HCT116 (cell line): ENCODE measurements at regions not wholly inside any gene's neighbourhood (a gene's known extent, or its start where the extent isn't known, plus 50 kb on each side); places are given as distances from the start of the nearest gene placed in this dataset.
A peak's percentile ranks its signal among the peaks of the same experiment; 100 is the strongest.

Source experiments
- ATAC-seq: fragments of 200-7000 bp; cut with Tn5 transposase; 2 replicates; pipeline ENCODE4 v1.9.1; 2020; ENCODE audit warnings: mild to moderate bottlenecking, moderate library complexity
- BruUV-seq: library from RNA; stranded (reverse); fragments of 400-500 nt; replicated peaks from 2 replicates; lab custom pipeline; 2021; lab: Mats Ljungman, UMichigan
- CTCF ChIA-PET: fragments of 300-600 bp; sonication (Branson Sonifier 250); formaldehyde crosslinking; loops from one replicate; lab custom pipeline; 2021; ENCODE audit warnings: antibody characterized with exemption; lab: Charles Lee
- POLR2A ChIA-PET: fragments of 300-600, 350-600 bp; sonication (Branson Sonifier 250); formaldehyde crosslinking; loops from one replicate; lab custom pipeline; 2021; ENCODE audit warnings: antibody characterized with exemption; lab: Charles Lee
- RAD21 ChIA-PET, 2 experiments: fragments of 300-600 bp; sonication (Branson Sonifier 250); formaldehyde crosslinking; loops; one replicate each; lab custom pipeline; 2023; ENCODE audit warnings: low total read pairs in 2 of 2; ENCODE audit not compliant: uncharacterized antibody in 2 of 2, unreplicated experiment in 2 of 2, low non-redundant PET in 1 of 2; lab: Charles Lee
- DNase-seq: peaks from one replicate; pipeline ENCODE4 v3.0.0-alpha.2; 2010; ENCODE audit warnings: low read depth, low spot score
- H2AFZ ChIP-seq: fragments of 200-600 bp; shearing (Covaris generic), sonication (generic); 2 replicates; pipeline ENCODE4 v1.6.1; 2017; ENCODE audit warnings: low read depth, mixed run types, mixed read lengths, antibody characterized with exemption, low read length; ENCODE audit not compliant: poor library complexity, severe bottlenecking
- H3K27ac ChIP-seq: 2 replicates; pipeline ENCODE4 v1.5.1; 2012; ENCODE audit warnings: low read depth, low read length
- H3K27me3 ChIP-seq: fragments of 200-600 bp; sonication (generic); 2 replicates; pipeline ENCODE4 v1.6.1; 2016; ENCODE audit warnings: mixed run types, low read length, mixed read lengths; ENCODE audit not compliant: insufficient read depth
- H3K36me3 ChIP-seq, 2 experiments: fragments of 200-500 bp in 1 of 2; fragments of 200-600 bp in 1 of 2; sonication (Bioruptor generic) in 1 of 2; sonication (generic) in 1 of 2; 2 replicates each; pipeline versions ENCODE4 v1.5.1 to v1.6.1; 2014 to 2016; ENCODE audit warnings: low read length in 2 of 2, inconsistent platforms in 1 of 2, mixed read lengths in 1 of 2, mixed run types in 1 of 2; ENCODE audit not compliant: insufficient read depth in 2 of 2, control insufficient read depth in 1 of 2
- H3K4me1 ChIP-seq, 2 experiments: fragments of 200-600 bp in 1 of 2; sonication (generic) in 1 of 2; 2 replicates each; pipeline versions ENCODE4 v1.5.1 to v1.6.1; 2012 to 2017; ENCODE audit warnings: low read length in 2 of 2, inconsistent platforms in 1 of 2, mild to moderate bottlenecking in 1 of 2, mixed read lengths in 1 of 2, mixed run types in 1 of 2, moderate library complexity in 1 of 2; ENCODE audit not compliant: insufficient read depth in 2 of 2, control insufficient read depth in 1 of 2
- H3K4me2 ChIP-seq: fragments of 200-600 bp; sonication (generic); 2 replicates; pipeline ENCODE4 v1.6.1; 2017; ENCODE audit warnings: mixed run types, low read length, mixed read lengths
- H3K4me3 ChIP-seq, 2 experiments: fragments of 200-600 bp in 1 of 2; sonication (generic) in 1 of 2; replicated peaks in 1 of 2; 2 replicates each; pipeline ENCODE4 v1.5.1; 2011 to 2016; ENCODE audit warnings: low read length in 2 of 2, control low read depth in 1 of 2, low read depth in 1 of 2, mild to moderate bottlenecking in 1 of 2, mixed read lengths in 1 of 2, mixed run types in 1 of 2
- H3K79me2 ChIP-seq: fragments of 200-600 bp; sonication (generic); 2 replicates; pipeline ENCODE4 v1.6.1; 2017; ENCODE audit warnings: mild to moderate bottlenecking, mixed run types, low read length, moderate library complexity, mixed read lengths; ENCODE audit not compliant: insufficient read depth
- H3K9ac ChIP-seq: fragments of 200-600 bp; sonication (generic); 2 replicates; pipeline ENCODE4 v1.6.1; 2016; ENCODE audit warnings: low read length, mixed read lengths
- H3K9me2 ChIP-seq: fragments of 200-600 bp; sonication (generic), shearing (Covaris generic); 2 replicates; pipeline ENCODE4 v1.6.1; 2017; ENCODE audit warnings: mixed run types, mild to moderate bottlenecking, moderate library complexity; ENCODE audit not compliant: insufficient read depth
- H3K9me3 ChIP-seq, 2 experiments: fragments of 200-500 bp in 1 of 2; fragments of 200-600 bp in 1 of 2; sonication (Bioruptor generic) in 1 of 2; sonication (generic) in 1 of 2; 2 replicates each; pipeline ENCODE4 v1.6.1; 2014 to 2017; ENCODE audit warnings: low read length in 2 of 2, mixed read lengths in 2 of 2, inconsistent platforms in 1 of 2, low read depth in 1 of 2, mild to moderate bottlenecking in 1 of 2, mixed run types in 1 of 2, moderate library complexity in 1 of 2; ENCODE audit not compliant: control insufficient read depth in 1 of 2, insufficient read depth in 1 of 2
- H4K20me1 ChIP-seq: fragments of 200-600 bp; sonication (generic), shearing (Covaris generic); 2 replicates; pipeline ENCODE4 v1.6.1; 2017; ENCODE audit warnings: mixed run types, mild to moderate bottlenecking, moderate library complexity; ENCODE audit not compliant: insufficient read depth
- CBX3 ChIP-seq: IDR thresholded peaks from 2 replicates; pipeline ENCODE4 v1.6.1; 2012; ENCODE audit warnings: low read depth
- CEBPB ChIP-seq: IDR thresholded peaks from 2 replicates; pipeline ENCODE4 v1.6.1; 2012; ENCODE audit warnings: low read depth
- EGR1 ChIP-seq: IDR thresholded peaks from 2 replicates; pipeline ENCODE4 v1.6.1; 2012; ENCODE audit warnings: low read depth
- ELF1 ChIP-seq: IDR thresholded peaks from 2 replicates; pipeline ENCODE4 v1.6.1; 2012; ENCODE audit warnings: low read depth, borderline replicate concordance
- EZH2 ChIP-seq: fragments of 200-600 bp; sonication (generic); IDR thresholded peaks from 2 replicates; pipeline ENCODE4 v1.6.1; 2017; ENCODE audit warnings: antibody characterized with exemption, mixed run types
- EZH2phosphoT487 ChIP-seq: fragments of 200-600 bp; IDR thresholded peaks from 2 replicates; pipeline ENCODE4 v1.6.1; 2018; ENCODE audit warnings: antibody characterized with exemption, borderline replicate concordance
- JUND ChIP-seq: IDR thresholded peaks from 2 replicates; pipeline ENCODE4 v1.6.1; 2012
- POLR2AphosphoS5 ChIP-seq: IDR thresholded peaks from 2 replicates; pipeline ENCODE4 v1.6.1; 2011; ENCODE audit warnings: mild to moderate bottlenecking, low read depth, low read length, moderate library complexity
- RAD21 ChIP-seq: IDR thresholded peaks from 2 replicates; pipeline ENCODE4 v1.6.1; 2012; ENCODE audit warnings: low read depth, mild to moderate bottlenecking
- SIN3A ChIP-seq: IDR thresholded peaks from 2 replicates; pipeline ENCODE4 v1.6.1; 2012; ENCODE audit warnings: low read depth
- SP1 ChIP-seq: IDR thresholded peaks from 2 replicates; pipeline ENCODE4 v1.6.1; 2012; ENCODE audit warnings: low read depth
- TCF7L2 ChIP-seq: IDR thresholded peaks from 2 replicates; pipeline ENCODE4 v1.7.0; 2011; ENCODE audit warnings: borderline replicate concordance, inconsistent platforms; ENCODE audit not compliant: insufficient read depth, insufficient read length; ENCODE audit errors: extremely low read depth
- YY1 ChIP-seq: IDR thresholded peaks from 2 replicates; pipeline ENCODE4 v1.6.1; 2011; ENCODE audit warnings: low read length, low read depth, moderate library complexity, mild to moderate bottlenecking; ENCODE audit not compliant: insufficient replicate concordance; ENCODE audit errors: extremely low read depth
- ZFX ChIP-seq: fragments of 450-650 bp; IDR thresholded peaks from 2 replicates; pipeline ENCODE4 v1.6.1; 2017
- intact Hi-C: fragments of 100-400 bp; cut with micrococcal nuclease; formaldehyde crosslinking; loops from 2 replicates; pipeline ENCODE4 v1.10.0; 2022
- TF ChIP-seq, protein P1 (sequence below): IDR thresholded peaks from 2 replicates; pipeline ENCODE4 v1.6.1; 2012
- TF ChIP-seq, protein P2 (sequence below): IDR thresholded peaks from 2 replicates; pipeline ENCODE4 v1.6.1; 2011; ENCODE audit warnings: mild to moderate bottlenecking, low read length, moderate library complexity; ENCODE audit not compliant: insufficient replicate concordance; ENCODE audit errors: extremely low read depth

DNA sequence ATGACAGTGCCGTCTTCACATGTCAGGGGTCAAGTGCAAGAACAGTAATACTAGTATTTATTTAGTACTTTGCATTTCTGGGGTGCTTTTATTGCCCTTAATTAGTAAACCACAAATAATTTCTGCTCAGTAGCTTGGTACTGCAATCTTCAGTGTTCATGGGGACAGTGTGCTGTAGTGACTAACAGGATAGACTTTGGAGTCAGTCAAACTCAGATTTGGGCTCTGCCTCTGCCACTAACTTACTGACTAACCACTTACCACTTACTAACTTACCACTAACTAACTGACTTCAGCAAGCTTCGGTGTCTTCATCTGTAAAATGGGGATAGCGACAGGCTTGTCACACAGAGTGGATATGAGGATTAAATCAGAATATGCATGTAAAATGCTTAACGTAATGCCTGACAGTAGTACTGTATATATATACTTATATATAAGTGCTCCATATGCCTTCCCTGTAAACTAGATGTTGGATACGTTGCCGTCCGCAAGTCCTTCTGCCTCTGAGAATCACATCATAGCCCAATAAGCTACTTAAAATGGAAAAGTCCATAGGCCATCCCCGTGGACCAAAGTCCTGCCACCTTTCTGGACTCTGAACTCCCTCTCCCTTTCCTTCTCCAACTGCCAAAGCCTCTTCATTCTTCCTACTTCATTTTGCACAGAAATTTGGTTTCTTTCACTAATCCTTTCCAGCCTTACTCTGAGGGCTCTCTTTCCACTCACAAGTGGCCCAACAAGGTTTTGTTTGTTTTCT lies 158.1 kb downstream of the ZIC5 start:
- Histone ChIP-seq H3K4me2 (no peak overlapping the region), H3K4me1 (peaks cover 0 to 9% of the 10 kb centered on the region in 2 experiments; a peak in 2 of 4 replicates), H3K9me2 (no peaks in the 10 kb centered on the region), H3K36me3 (no peaks in the 10 kb centered on the region), H3K9ac (no peak overlapping the region), H3K27ac (no peak overlapping the region), H2AFZ (no peak overlapping the region), H4K20me1 (no peaks in the 10 kb centered on the region), H3K27me3 (no peaks in the 10 kb centered on the region), H3K9me3 (no peaks in the 10 kb centered on the region), H3K4me3 (no peak overlapping the region), H3K79me2 (no peaks in the 10 kb centered on the region)
- ChIA-PET CTCF (no interaction called here), POLR2A (no interaction called here), RAD21 (no interaction called here)
- intact Hi-C loops = no loop called here
- ATAC-seq (no peak), DNase-seq (no peak)
- no TSS peak for BruUV-seq
- TF ChIP-seq, protein P1, sequence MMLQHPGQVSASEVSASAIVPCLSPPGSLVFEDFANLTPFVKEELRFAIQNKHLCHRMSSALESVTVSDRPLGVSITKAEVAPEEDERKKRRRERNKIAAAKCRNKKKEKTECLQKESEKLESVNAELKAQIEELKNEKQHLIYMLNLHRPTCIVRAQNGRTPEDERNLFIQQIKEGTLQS = no peak
- no peak for TF ChIP-seq ZFX

DNA sequence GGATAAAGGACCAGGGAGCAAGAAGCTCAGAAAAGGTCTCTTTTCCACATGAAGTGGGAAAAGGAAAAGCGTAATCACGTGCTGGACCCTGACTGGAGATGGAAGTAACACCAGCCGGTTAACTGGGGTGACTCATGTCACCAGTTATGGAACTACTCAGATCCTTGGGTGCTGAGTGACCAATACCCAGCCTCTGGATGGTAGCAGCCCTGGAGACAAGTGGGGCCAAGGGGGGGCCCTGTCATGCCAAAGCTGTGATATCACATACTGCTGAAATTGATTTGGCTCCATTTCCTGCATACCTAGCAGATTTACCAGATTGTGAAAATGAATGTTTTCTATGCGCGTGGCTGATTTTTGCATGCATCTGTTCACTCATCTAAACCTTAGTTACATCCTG lies 158.9 kb downstream of the ZIC5 start:
- RAD21 ChIA-PET = no interaction called here
- H3K4me1 ChIP-seq = peaks cover 0 to 9% of the 10 kb centered on the region in 2 experiments; a peak in 2 of 4 replicates
- intact Hi-C loops = no loop called here
- no peaks in the 10 kb centered on the region for H3K9me3 ChIP-seq
- POLR2A ChIA-PET = no interaction called here
- DNase-seq (no peak), ATAC-seq (peak; percentile 50)
- no peaks in the 10 kb centered on the region for H3K9me2 ChIP-seq
- no peaks in the 10 kb centered on the region for H3K79me2 ChIP-seq
- CTCF ChIA-PET = no interaction called here
- H3K9ac ChIP-seq = no peak overlapping the region
- H3K4me3 ChIP-seq = no peak overlapping the region
- no peaks in the 10 kb centered on the region for H4K20me1 ChIP-seq
- no peak overlapping the region for H2AFZ ChIP-seq
- H3K27ac ChIP-seq = no peak overlapping the region
- no TSS peak for BruUV-seq
- H3K36me3 ChIP-seq = no peaks in the 10 kb centered on the region
- H3K4me2 ChIP-seq = peak overlapping the region; percentile 25
- no peaks in the 10 kb centered on the region for H3K27me3 ChIP-seq
- TF ChIP-seq RAD21 (no peak), EZH2 (no peak), SIN3A (no peak), SP1 (no peak), TCF7L2 (no peak), EGR1 (no peak), CEBPB (no peak), CBX3 (no peak), EZH2phosphoT487 (no peak), POLR2AphosphoS5 (no peak), ELF1 (no peak), YY1 (no peak), JUND (peak; percentile 30; the same call in 1 of the 2 replicates)
- TF ChIP-seq, protein P1 = 0 out of 2 replicates have a peak, but pooled peaks have one; percentile 17
- TF ChIP-seq, protein P2, sequence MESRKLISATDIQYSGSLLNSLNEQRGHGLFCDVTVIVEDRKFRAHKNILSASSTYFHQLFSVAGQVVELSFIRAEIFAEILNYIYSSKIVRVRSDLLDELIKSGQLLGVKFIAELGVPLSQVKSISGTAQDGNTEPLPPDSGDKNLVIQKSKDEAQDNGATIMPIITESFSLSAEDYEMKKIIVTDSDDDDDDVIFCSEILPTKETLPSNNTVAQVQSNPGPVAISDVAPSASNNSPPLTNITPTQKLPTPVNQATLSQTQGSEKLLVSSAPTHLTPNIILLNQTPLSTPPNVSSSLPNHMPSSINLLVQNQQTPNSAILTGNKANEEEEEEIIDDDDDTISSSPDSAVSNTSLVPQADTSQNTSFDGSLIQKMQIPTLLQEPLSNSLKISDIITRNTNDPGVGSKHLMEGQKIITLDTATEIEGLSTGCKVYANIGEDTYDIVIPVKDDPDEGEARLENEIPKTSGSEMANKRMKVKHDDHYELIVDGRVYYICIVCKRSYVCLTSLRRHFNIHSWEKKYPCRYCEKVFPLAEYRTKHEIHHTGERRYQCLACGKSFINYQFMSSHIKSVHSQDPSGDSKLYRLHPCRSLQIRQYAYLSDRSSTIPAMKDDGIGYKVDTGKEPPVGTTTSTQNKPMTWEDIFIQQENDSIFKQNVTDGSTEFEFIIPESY = no peak
